HG03469 (cell line): ENCODE measurements at regions not wholly inside any gene's neighbourhood (a gene's known extent, or its start where the extent isn't known, plus 50 kb on each side); places are given as distances from the start of the nearest gene placed in this dataset.

Experiments used
- ATAC-seq: cut with Tn5 transposase; IDR thresholded peaks from one replicate; pipeline ENCODE4 v1.9.1; 2021; ENCODE audit warnings: mild to moderate bottlenecking, moderate library complexity, moderate number of reproducible peaks; ENCODE audit not compliant: unreplicated experiment

DNA sequence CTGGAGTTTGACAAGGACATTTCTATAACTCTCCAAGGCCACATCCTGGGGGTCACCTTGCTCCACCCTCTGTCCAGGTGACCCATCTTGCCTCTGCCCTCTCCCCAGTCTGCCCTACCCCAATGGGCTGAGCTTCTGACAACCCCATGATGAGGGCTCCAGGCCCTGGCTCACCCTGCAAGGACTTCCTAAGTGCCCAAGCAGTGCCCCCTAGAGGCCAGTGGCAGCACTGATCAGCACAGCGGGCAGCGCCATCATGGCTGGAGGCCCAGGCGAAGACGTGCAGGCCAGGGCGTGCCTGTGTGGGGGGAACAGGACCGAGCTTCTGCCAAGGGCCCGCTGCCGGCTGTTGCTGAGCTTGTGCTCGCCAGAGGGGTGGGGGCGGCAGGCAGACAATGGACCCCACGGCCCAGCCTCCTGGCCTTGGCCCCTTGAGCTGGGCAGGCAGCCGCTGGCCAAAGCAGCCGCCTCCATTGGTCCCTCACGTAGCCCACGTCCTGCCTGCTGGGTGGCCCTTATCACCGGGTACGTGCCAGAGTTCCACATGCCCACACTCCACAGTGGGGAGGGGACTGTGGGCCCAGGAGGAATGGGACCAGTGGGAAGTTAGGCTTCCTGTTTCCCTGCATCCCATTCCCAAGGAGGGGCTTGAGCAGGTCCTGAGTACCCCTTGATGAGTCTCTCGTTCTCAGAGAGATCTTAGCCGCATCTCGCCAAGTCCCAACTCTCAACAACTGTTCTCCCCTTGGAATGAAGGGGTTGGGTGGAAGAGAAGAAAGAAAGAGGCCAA, 64.3 kb downstream of the MRPL14 start:
- ATAC-seq, result no peak

- ATAC-seq, result no peak
These were observed 65.0 kb downstream of the MRPL14 start for GRCh38 chr6:44062105-44062770.

- ATAC-seq, result no peak
These were observed 65.7 kb downstream of the MRPL14 start for GRCh38 chr6:44061375-44062104.

DNA sequence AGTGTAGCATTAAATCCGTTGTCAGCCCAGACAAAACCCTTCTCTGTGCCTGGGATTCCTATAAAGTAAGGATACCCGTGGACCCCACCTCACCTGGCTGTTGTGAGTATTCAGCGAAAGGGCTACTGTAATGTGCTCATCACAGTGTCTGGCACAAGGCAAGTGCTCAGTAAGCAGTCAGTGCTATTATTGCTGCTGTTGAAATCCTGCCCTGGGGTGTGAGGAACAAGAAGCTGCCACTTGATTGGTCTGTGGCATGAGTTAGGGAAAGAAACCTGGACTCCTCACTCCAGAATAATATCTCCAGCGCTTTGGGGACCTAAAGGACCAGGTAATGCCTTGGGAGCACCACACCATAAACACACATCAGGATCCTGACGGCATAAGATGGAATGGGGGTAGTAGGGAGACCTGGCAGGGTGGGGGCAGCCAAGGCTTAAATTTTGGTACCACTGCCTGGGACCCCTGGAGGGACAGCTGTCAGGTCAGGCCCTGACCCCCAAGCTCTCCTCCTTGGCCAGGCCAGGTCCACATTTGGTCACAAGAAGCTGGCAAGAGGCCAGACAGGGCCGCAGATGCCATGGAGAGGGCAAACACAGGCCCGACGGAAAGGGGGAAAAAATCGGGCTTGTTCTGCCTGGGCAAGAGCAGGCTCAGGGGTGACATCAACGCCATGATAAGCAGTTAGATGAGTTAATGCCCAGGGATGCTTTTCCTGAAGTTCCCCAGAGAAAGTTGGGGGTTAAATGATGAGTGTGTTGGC, 66.5 kb downstream of the MRPL14 start:
- no peak for ATAC-seq

GRCh38 chr6:44059359-44060346, 67.6 kb downstream of the MRPL14 start:
- no peak for ATAC-seq

DNA sequence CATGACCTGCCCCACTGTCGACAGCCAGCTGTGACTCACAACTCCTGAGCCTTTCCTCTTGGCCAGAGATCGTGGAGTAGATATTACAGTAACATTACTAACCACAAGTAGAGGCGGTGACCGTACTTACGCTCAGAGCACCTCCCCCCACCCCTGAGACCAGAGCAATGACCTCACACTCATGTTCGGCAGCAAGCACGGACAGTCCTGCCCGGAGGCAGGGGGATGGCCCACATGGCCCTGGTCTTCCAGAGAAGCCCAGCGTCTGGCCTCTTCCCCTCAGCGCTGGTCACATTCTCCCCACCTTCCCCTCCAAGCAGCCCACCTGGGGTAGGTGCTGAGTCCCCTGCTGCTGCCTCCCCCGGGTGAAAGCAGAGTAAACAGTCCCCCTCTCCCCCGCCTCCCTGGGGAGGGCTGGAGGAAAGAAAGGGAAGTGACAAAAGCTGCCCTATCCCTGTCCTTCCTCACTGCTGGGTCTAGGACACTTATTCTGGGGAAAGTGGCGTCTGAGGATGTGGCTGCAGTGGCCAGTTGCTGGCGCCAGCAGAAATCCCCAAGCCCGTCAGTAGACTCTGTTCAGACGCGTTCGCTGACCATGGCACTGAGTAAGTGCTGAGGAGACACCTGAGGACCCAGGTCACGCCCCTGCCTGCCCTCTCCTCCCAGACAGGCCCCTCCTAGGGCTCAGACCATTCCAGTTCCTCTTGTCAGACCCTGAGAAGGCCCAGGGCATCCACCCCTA, 68.5 kb downstream of the MRPL14 start:
- ATAC-seq, result no peak

GRCh38 chr6:44057931-44058616, 69.2 kb downstream of the MRPL14 start:
- no peak for ATAC-seq

DNA sequence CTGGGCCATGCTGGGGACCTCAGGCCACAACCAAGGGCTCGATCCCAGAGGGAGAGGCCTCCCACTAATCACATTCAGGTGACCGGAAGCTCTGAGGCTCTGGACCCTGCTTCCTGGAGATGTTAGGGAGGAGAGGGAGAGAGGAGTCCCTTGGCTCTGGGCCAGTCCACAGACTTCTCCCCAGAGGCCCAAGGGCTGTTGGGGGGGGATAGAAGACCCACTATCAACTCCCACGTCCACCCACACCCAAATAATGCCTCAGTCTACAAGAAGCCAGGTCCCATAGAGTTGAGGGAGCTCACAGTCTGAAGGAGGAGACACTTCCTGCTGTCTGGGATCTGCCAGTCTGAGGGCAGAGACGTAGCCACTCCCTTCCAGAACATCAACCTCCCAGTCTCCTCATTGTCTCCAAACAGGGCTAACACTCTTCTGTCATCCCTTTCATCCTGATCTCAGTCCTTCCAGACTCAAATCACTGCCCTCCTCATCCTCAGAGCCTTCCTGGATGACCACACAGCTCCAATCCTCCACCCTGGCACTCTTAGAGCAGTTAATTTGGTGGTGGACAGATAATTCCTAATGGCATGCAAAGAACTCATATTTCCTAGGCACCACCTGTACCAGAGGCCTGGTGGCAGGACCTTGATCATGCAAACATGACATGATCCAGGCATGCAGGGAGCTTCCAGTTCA, 69.9 kb downstream of the MRPL14 start:
- ATAC-seq, result no peak

GRCh38 chr6:44056392-44057237, 70.6 kb downstream of the MRPL14 start:
- no peak for ATAC-seq

- no peak for ATAC-seq
These were observed 72.3 kb downstream of the MRPL14 start for GRCh38 chr6:44054721-44055559.

DNA sequence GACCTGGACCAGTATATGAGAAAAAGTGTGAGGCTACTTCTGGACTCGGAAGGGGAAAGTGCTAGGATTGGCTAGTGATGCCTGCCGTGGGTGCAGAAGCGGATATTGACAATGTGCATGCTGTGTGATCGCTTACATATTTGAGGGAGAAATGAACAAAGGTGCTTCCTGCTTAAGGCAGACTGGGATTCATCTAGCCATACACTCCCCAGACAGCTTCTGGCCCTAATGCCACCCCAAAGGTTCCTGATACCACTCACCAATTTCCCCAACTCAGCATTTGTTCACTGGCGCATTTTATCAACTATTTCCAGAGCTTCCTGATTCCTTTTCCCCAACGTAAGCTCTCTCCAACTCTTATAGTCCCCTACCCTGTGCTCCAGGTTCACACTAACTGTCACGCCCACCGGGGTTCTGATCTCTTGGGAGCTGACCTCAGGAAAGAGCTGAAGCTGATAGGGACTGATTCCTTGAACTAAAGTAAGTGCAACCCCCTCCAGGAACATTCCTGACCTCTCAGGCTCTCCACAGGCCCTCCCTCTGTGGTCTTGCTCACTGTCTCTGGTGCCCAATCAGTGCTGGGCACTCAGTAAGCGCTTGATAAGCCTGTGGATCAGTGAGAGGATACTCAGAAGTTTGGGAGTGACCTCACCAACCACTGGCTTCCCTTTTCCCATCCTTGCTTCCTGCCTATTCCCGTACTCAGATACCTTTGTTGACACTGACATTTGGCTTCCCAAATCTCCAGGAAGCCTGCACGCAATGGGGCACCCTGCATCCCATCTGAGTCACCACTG, 73.3 kb downstream of the MRPL14 start:
- ATAC-seq, result no peak

GRCh38 chr6:44053106-44053756, 74.0 kb downstream of the MRPL14 start:
- no peak for ATAC-seq

DNA sequence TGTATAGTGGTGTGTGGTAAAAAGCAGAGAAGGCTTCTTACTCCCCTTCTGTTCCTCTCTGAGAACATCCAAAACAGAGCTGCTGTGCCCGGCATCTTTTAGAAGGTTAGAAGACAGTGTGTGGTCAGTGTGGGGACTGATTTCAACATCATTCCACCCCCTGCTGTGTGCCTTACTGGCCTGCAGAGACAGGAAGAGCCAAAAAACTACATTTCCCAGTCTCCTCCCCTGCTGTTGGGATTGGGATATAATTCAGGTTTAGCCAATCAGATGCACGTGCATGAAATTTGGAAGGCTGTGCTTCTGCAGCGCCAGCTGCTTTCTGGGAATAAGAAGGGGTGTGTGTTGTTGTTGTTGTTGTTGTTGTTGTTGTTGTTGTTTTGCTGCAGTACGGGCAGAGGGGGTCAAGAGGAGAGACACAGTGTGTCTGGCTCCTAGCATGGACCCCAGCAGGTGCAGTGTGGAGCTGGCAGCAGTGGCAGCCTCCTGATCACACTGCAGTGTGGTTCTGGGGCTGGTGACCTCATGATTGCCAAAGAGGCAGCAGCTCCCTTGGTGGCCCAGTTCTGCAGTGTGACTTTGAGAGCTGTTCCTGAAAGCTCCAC, 74.7 kb downstream of the MRPL14 start:
- no peak for ATAC-seq

- ATAC-seq, result no peak
These were observed 75.7 kb downstream of the MRPL14 start for GRCh38 chr6:44051515-44051914.
